ENCODE measurements at regions not wholly inside any gene's neighbourhood (a gene's known extent, or its start where the extent isn't known, plus 50 kb on each side); places are given as distances from the start of the nearest gene placed in this dataset.

DNA sequence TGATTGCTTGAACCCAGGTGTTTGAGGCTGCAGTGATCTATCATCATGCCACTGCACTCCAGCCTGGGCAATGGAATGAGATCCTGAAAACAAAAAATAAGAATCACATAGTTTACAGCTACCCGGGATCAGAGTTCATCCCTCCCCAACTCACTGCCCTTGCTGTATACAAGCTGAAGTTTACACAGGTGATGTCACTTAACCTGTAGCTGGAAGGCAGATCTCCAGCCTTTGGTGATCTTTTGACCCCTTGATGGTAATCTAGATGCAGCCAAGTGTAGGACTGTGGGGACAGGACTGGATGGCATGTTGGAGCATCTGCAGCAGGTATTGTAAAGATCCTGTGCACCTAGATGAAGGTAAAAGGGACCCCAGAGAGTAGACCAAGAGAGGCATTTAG is 66.7 kb upstream of the SLC14A2 start:
- Mint-ChIP-seq H3K36me3 (ENCODE audit: low read depth) (no peaks in the 10 kb centered on the region), H3K4me1 (no peaks in the 10 kb centered on the region), H3K27me3 (peaks cover 2% of the 10 kb centered on the region), H3K4me3 (no peak overlapping the region), H3K9me3 (no peaks in the 10 kb centered on the region), H3K27ac (no peak overlapping the region)
- ChIA-PET CTCF (no interaction called here), POLR2A (no interaction called here)
- DNase-seq, result no peak

DNA sequence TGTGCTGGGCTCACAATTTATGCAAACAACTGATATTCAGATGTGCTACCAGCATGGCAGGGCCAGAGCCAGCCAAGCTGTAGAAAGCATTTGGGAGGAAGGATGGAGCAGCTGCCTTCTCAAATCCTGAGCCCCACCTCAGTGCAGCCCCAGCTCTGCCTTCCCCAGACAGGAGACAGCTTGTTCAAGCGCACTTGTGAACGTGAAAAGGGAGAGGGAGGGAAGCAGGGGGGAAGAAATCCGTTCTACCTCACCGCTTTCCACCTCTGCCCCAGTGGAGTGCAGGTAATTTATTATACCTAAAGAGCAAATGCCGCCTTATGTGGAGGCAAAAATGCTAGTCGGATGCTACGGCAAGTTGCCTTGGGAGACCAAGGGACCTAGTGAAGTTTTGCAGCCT is 66.0 kb upstream of the SLC14A2 start:
- DNase-seq, result no peak
- Mint-ChIP-seq H3K27ac (no peak overlapping the region), H3K27me3 (peaks cover 4% of the 10 kb centered on the region), H3K4me3 (no peak overlapping the region), H3K9me3 (no peaks in the 10 kb centered on the region), H3K36me3 (ENCODE audit: low read depth) (no peaks in the 10 kb centered on the region), H3K4me1 (no peaks in the 10 kb centered on the region)
- ChIA-PET POLR2A (no interaction called here), CTCF (no interaction called here)

DNA sequence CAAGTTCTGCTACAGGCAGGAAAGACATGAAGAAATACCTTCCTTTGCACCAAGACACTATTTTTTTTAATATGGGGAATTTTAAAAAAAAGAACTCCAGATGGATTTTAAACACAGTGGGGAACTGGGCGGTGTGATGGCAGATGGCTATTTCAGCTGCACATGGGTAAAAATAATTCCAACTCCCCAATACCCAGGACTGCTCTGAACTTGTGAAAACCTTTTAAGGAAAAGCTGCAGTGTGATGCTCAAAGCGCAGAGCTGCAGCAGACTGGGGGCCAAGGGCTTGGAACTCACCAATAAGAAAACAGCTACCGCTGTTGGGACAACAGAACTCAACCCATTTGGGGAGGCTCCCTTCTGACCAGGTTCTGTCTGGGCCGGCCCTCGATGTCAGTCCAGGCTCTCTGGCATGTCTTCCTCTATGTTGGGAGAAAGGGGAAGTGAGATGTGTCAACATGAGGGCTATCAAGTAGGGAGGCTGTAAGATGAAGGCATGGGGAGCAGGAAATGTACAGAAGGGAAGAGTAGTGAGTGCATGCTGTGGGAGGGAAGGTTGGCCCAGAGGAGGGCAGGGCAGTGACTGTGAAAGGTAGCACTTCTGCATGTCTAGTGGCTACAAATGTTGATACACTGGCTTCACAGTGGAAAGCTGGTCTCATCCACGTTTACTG is 64.0 kb upstream of the SLC14A2 start:
- H3K27me3 Mint-ChIP-seq, result peaks cover 3% of the 10 kb centered on the region
- H3K4me3 Mint-ChIP-seq, result no peak overlapping the region
- H3K9me3 Mint-ChIP-seq, result no peaks in the 10 kb centered on the region
- no peak for DNase-seq
- ChIA-PET POLR2A (no interaction called here), CTCF (no interaction called here)
- no peaks in the 10 kb centered on the region for H3K4me1 Mint-ChIP-seq
- no peak overlapping the region for H3K27ac Mint-ChIP-seq
- no peaks in the 10 kb centered on the region for H3K36me3 Mint-ChIP-seq (ENCODE audit: low read depth)

DNA sequence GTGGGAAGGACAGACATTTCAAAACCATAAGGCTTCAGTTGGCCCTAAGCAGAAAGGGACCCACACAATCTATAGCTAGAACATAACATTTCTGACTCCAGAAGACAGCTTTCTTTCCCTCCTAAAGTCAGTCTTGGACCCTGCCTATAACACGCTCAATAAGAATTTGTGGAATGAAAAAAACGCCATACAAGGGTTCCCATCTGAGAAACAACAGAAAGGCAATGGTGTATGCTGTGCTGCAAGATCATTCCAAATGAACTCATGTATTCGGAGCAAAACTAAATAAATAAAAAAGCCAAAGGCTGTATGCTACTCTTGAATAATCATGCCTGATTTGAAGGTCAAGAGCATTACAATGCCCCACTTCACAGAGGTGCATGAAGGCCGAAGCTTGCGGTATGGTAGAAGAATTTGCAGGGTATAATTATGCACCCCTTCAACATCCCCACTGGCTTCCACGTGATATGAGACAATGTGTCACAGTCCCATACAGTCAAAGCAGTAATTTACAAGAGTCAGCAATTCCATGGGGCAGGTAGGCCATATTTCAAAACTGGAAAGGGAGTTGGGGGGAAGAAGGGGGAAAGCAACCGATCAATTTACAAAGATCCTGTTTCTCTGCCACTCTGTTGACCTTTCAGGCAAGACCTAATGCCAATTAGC is 61.4 kb upstream of the SLC14A2 start:
- H3K36me3 Mint-ChIP-seq (ENCODE audit: low read depth), result no peaks in the 10 kb centered on the region
- POLR2A ChIA-PET, result no interaction called here

DNA sequence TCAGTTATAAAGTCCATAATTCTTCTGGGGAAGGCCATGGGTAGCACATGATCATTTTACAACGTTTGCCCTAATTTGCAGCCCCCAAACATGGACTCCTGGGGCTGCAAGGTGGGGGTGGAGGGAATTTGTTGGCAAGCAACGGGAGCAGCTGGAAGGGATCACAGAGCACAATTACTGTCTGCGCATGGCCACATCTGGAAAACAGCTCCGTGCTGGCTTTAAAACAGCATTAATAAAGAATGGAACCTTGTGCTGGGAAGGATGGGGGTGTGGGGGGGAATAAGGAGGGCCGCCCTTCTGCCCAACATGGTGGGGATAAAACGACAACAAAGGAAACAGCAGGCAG is 60.9 kb upstream of the SLC14A2 start:
- POLR2A ChIA-PET, result no interaction called here
- no peak overlapping the region for H3K4me3 Mint-ChIP-seq
- H3K27ac Mint-ChIP-seq, result no peak overlapping the region
- H3K4me1 Mint-ChIP-seq, result no peaks in the 10 kb centered on the region
- no peaks in the 10 kb centered on the region for H3K9me3 Mint-ChIP-seq
- CTCF ChIA-PET, result no interaction called here
- H3K36me3 Mint-ChIP-seq (ENCODE audit: low read depth), result no peaks in the 10 kb centered on the region
- no peak for DNase-seq
- H3K27me3 Mint-ChIP-seq, result peaks cover 2% of the 10 kb centered on the region

More for the DNA sequence above, 61.4 kb upstream of the SLC14A2 start:
- no peak for DNase-seq
- H3K4me3 Mint-ChIP-seq, result no peak overlapping the region
- CTCF ChIA-PET, result no interaction called here
- no peaks in the 10 kb centered on the region for H3K4me1 Mint-ChIP-seq
- H3K27ac Mint-ChIP-seq, result no peak overlapping the region
- no peaks in the 10 kb centered on the region for H3K9me3 Mint-ChIP-seq
- H3K27me3 Mint-ChIP-seq, result peaks cover 2% of the 10 kb centered on the region

DNA sequence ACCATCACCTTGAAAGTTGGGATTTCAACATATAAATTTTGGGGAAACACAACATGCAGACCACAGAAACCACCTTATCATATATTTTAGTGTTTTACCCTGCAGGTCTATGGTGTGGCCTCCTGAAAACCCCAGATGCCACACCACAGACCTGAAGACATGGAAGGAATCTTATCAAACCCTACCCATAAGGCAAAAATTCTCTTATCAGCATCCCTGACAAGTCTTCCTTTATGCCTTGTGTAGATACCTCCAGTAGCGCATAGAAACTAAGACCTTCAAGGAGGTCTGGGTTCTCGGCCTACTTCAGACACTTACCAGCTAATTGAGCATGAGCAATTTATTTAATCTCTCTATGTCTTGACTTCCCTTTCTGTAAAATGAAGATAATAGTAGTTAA is 59.1 kb upstream of the SLC14A2 start:
- Mint-ChIP-seq H3K4me1 (no peaks in the 10 kb centered on the region), H3K27me3 (peaks cover 2% of the 10 kb centered on the region), H3K27ac (no peak overlapping the region), H3K4me3 (no peak overlapping the region), H3K36me3 (ENCODE audit: low read depth) (no peaks in the 10 kb centered on the region), H3K9me3 (no peaks in the 10 kb centered on the region)
- DNase-seq, result no peak
- ChIA-PET CTCF (no interaction called here), POLR2A (no interaction called here)

DNA sequence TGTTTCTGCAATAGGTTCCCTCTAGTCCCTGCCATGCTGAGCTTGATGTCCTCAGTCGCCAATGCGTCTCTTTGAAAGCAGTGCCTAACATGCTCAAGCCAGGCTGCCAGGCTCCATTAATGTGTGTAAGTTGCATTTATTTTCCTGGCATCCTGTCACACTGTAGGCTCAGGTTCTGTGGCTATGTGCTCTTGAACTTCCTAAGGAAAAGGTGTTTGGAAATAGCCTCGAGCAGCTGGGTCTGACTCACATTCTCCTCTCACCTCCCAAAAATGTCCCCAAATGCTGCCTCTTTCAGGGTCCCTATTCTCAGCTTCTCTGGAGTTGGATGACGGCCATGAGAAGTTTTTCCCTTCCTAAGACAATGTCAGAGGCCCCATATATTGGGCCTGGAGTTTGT is 58.0 kb upstream of the SLC14A2 start:
- Mint-ChIP-seq H3K4me1 (no peaks in the 10 kb centered on the region), H3K27ac (no peak overlapping the region), H3K36me3 (ENCODE audit: low read depth) (no peaks in the 10 kb centered on the region), H3K4me3 (no peak overlapping the region), H3K9me3 (no peaks in the 10 kb centered on the region), H3K27me3 (peaks cover 2% of the 10 kb centered on the region)
- CTCF ChIA-PET, result no interaction called here
- DNase-seq, result no peak
- POLR2A ChIA-PET, result no interaction called here

DNA sequence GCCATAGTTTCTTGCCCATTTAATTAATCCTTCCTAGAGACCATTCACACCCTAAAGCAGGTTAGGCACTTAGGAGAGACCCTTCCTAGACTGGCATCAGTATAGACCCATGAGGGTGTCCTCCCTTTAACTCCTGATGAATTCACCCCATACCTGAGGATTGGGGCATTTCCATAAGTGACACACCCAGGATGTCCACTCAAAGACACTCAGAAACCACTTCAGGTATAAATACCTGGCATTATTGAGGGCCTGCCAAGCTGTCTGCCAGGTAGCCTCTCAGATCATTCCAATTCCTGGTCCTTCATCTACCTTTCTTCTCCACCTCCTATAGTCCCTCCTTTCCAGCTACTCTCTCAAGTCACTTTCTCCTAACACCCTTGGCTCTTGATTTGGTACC is 57.5 kb upstream of the SLC14A2 start:
- H3K27me3 Mint-ChIP-seq, result peaks cover 2% of the 10 kb centered on the region
- ChIA-PET POLR2A (no interaction called here), CTCF (no interaction called here)
- no peaks in the 10 kb centered on the region for H3K9me3 Mint-ChIP-seq
- DNase-seq, result no peak
- no peaks in the 10 kb centered on the region for H3K36me3 Mint-ChIP-seq (ENCODE audit: low read depth)
- no peak overlapping the region for H3K4me3 Mint-ChIP-seq
- H3K4me1 Mint-ChIP-seq, result no peaks in the 10 kb centered on the region
- H3K27ac Mint-ChIP-seq, result no peak overlapping the region

DNA sequence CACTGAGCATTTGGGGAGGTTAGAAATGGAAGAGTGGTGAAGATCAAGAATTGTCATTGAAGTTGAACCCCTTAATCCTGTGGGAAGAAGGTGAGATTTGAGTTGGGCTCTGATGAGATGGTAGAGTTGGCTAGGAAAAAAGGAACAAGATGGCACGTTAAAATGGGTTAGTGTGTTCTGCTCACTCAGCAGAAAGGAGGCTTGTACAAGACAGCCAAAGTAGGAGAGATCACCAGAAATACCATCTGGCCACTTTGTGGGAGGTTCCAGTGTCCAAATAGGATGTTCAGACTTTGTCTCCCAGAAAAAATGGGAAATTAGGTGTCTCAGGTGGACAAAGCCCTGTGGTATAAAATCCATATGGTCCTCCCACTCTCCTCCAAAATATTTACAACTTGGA is 56.0 kb upstream of the SLC14A2 start:
- no peaks in the 10 kb centered on the region for H3K9me3 Mint-ChIP-seq
- DNase-seq, result no peak
- H3K4me1 Mint-ChIP-seq, result no peaks in the 10 kb centered on the region
- H3K27me3 Mint-ChIP-seq, result peaks cover under 1% of the 10 kb centered on the region
- CTCF ChIA-PET, result no interaction called here
- POLR2A ChIA-PET, result no interaction called here
- no peak overlapping the region for H3K4me3 Mint-ChIP-seq
- no peak overlapping the region for H3K27ac Mint-ChIP-seq
- no peaks in the 10 kb centered on the region for H3K36me3 Mint-ChIP-seq (ENCODE audit: low read depth)

DNA sequence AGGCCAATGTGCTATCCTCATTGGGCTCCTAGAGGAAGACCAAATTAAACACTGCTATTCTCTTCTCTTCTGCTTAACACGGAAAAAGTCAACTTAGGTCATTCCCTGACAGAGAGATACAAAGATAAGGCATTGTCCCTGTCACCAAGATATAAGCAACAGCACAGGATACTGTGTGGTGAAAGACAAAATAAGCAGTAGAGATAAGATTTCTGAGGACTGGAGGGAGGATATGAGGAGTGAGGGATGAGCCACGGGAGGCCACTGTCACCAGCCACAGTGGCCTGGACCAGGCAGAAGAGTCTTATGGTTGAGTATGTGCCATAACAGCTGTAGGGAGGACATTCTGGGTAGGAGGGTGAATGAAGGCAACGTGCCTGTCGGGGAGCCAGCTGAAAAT is 54.4 kb upstream of the SLC14A2 start:
- CTCF ChIA-PET, result no interaction called here
- no peaks in the 10 kb centered on the region for H3K27me3 Mint-ChIP-seq

DNA sequence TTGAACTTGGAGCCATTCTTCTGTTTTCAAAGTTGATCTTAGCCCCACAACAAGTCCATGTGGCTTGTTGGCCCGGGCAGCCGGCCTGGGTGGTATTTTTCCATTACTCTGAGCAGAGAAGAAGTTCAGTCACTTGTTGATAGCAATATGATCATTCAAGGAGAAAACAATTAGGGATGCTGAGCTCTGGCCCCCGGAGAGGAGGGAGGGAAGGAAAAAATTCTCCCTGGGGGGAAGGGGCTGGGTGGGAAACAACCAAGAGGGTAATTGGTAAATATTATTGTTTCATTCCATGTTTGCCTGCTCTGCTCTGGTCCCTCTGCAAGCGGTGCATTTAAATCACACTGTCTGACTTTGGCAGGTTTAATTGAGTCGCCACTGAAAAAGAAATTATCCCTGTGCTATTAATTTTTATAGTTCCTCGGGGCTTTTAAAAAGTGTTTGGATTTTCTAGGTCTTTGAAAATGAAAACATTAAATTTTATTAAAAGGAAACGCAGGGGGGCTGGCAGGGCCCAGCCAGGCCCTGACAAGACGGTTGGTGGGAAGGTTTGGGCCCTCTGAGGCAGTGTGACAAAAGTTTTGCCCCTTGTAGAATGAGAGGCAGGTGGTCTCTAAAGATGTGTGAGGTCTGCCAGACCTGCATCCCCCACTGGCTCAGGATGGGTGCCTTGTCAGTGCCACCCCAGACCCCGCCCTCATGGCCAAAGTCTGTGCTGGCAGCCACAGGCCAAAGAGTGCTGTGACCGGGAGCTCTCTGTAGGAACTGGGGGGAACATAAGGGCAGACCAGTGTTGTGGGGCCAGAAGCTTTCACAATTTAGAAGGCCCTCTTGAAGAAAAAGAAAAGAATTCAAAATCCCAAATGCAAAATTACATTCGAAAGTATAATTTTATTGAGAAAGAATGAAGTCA is 52.5 kb upstream of the SLC14A2 start:
- DNase-seq, result no peak
- Mint-ChIP-seq H3K27ac (no peak overlapping the region), H3K4me3 (no peak overlapping the region), H3K4me1 (no peaks in the 10 kb centered on the region), H3K27me3 (no peaks in the 10 kb centered on the region), H3K36me3 (ENCODE audit: low read depth) (no peaks in the 10 kb centered on the region), H3K9me3 (no peaks in the 10 kb centered on the region)
- ChIA-PET POLR2A (no interaction called here), CTCF (no interaction called here)

More for the DNA sequence above, 54.4 kb upstream of the SLC14A2 start:
- H3K36me3 Mint-ChIP-seq (ENCODE audit: low read depth), result no peaks in the 10 kb centered on the region
- no peak for DNase-seq
- no peak overlapping the region for H3K27ac Mint-ChIP-seq
- H3K9me3 Mint-ChIP-seq, result no peaks in the 10 kb centered on the region
- no peak overlapping the region for H3K4me3 Mint-ChIP-seq
- POLR2A ChIA-PET, result no interaction called here
- H3K4me1 Mint-ChIP-seq, result no peaks in the 10 kb centered on the region

DNA sequence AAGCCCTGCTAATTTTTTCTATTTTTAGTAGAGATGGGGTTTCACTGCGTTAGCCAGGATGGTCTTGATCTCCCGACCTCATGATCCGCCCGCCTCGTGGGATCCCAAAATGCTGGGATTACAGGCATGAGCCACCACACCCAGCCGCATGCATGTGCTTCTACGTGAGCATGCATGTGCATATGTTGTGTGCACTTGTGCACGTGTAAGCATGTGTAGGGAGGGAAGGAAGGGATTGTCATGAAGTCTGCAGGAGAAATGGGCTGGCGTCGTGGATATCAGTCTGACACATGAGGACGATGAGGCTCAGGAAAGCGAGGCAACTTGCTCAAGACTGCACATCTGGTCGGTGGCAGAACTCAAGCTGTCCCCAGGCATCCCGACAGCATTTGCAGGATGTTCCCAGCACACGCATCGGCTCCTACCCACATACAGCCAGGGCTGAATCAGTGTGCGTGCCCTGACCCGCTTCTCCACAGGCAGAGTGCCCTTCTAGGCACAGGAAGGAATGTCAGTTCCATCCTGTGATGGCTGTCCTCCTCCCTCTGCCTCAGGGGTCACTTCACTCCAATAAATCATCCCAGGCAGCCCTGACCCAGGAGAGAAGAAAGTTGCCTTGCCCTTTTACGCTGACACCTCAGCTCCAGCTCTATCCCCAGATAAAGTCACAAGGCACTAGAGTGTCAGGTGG is 49.9 kb upstream of the SLC14A2 start:
- Mint-ChIP-seq H3K4me3 (no peak overlapping the region), H3K27ac (no peak overlapping the region), H3K27me3 (no peaks in the 10 kb centered on the region), H3K4me1 (no peaks in the 10 kb centered on the region), H3K36me3 (ENCODE audit: low read depth) (no peaks in the 10 kb centered on the region), H3K9me3 (no peaks in the 10 kb centered on the region)
- ChIA-PET CTCF (no interaction called here), POLR2A (no interaction called here)
- no peak for DNase-seq
